CD8-positive, alpha-beta memory T cell (primary cell): ENCODE measurements at regions not wholly inside any gene's neighbourhood (a gene's known extent, or its start where the extent isn't known, plus 50 kb on each side); places are given as distances from the start of the nearest gene placed in this dataset.

ENCODE experiments used
- CTCF ChIA-PET: fragments of 350-600 bp; sonication (Branson Sonifier 250); formaldehyde crosslinking; loops from one replicate; lab custom pipeline; 2021; ENCODE audit warnings: antibody characterized with exemption; lab: Charles Lee
- POLR2A ChIA-PET: fragments of 350-600 bp; sonication (Branson Sonifier 250); formaldehyde crosslinking; loops from one replicate; lab custom pipeline; 2021; ENCODE audit warnings: antibody characterized with exemption; lab: Charles Lee
- DNase-seq, 5 donors: peaks; one replicate each; pipeline versions ENCODE4 v3.0.0 to v3.0.0-alpha.2; 2020 to 2022; ENCODE audit warnings: mixed read lengths in 1 of 5
- H3K27ac ChIP-seq: one replicate; pipeline ENCODE4 v1.7.0; 2013; ENCODE audit warnings: low read depth, mild to moderate bottlenecking, low read length, moderate library complexity
- H3K27me3 ChIP-seq: 2 replicates; pipeline ENCODE4 v1.7.0; 2013; ENCODE audit warnings: low read length, mild to moderate bottlenecking; ENCODE audit not compliant: insufficient read depth, poor library complexity, severe bottlenecking
- H3K36me3 ChIP-seq: 2 replicates; pipeline ENCODE4 v1.7.0; 2013; ENCODE audit warnings: mild to moderate bottlenecking, low read length, moderate library complexity; ENCODE audit not compliant: insufficient read depth
- H3K4me1 ChIP-seq: 2 replicates; pipeline ENCODE4 v1.7.0; 2013; ENCODE audit warnings: mild to moderate bottlenecking, low read length, moderate library complexity; ENCODE audit not compliant: insufficient read depth
- H3K4me3 ChIP-seq: 2 replicates; pipeline ENCODE4 v1.7.0; 2013; ENCODE audit warnings: mild to moderate bottlenecking, low read length
- H3K9me3 ChIP-seq: 2 replicates; pipeline ENCODE4 v1.7.0; 2013; ENCODE audit warnings: mild to moderate bottlenecking, low read length
- H3K27ac Mint-ChIP-seq, 8 donors: one replicate each; pipeline ENCODE4 v1.8.0; 2020 to 2021; ENCODE audit warnings: mixed read lengths in 8 of 8, mild to moderate bottlenecking in 6 of 8, inconsistent platforms in 3 of 8, moderate library complexity in 3 of 8
- H3K27me3 Mint-ChIP-seq, 2 donors: one replicate each; pipeline ENCODE4 v1.8.0; 2020 to 2021; ENCODE audit warnings: mixed read lengths in 2 of 2, mild to moderate bottlenecking in 1 of 2, moderate library complexity in 1 of 2
- H3K36me3 Mint-ChIP-seq, 3 donors: one replicate each; pipeline ENCODE4 v1.8.0; 2020 to 2021; ENCODE audit warnings: mixed read lengths in 3 of 3, inconsistent platforms in 1 of 3, mild to moderate bottlenecking in 1 of 3
- H3K4me1 Mint-ChIP-seq, 3 donors: one replicate each; pipeline ENCODE4 v1.8.0; 2020 to 2021; ENCODE audit warnings: mixed read lengths in 3 of 3, inconsistent platforms in 1 of 3, mild to moderate bottlenecking in 1 of 3
- H3K4me3 Mint-ChIP-seq, 7 donors: one replicate each; pipeline ENCODE4 v1.8.0; 2020 to 2021; ENCODE audit warnings: mixed read lengths in 7 of 7, mild to moderate bottlenecking in 6 of 7, moderate library complexity in 4 of 7, inconsistent platforms in 2 of 7
- H3K9me3 Mint-ChIP-seq, 5 donors: one replicate each; pipeline ENCODE4 v1.8.0; 2020 to 2022; ENCODE audit warnings: mixed read lengths in 5 of 5, mild to moderate bottlenecking in 3 of 5, moderate library complexity in 2 of 5, inconsistent platforms in 1 of 5

DNA sequence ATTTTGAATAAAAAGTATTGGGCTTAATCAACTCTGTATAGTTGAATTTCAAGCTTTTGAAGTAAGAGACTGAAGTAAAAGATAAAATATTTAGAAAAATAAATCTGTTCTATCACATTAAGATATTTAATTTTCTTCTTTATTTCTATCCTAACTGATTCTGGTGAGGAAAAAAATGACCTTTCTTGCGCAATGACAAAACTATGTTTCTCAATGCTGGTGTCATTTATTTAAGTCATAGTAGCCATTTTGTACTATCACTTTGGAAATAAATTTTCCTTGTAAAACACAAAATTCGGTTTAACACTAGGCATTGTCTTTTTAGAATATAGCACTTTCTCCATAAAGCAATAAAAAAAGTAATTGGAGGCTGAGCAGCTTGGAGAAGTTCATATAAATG, 728.0 kb downstream of the CDH9 start:
- H3K36me3 ChIP-seq, result no peaks in the 10 kb centered on the region
- no peaks in the 10 kb centered on the region for H3K27me3 ChIP-seq
- no peak overlapping the region for H3K4me3 Mint-ChIP-seq
- H3K27me3 Mint-ChIP-seq, result no peaks in the 10 kb centered on the region
- ChIA-PET CTCF (no interaction called here), POLR2A (no interaction called here)
- H3K4me3 ChIP-seq, result no peak overlapping the region
- no peaks in the 10 kb centered on the region for H3K36me3 Mint-ChIP-seq
- no peak for DNase-seq
- H3K9me3 ChIP-seq, result no peaks in the 10 kb centered on the region
- H3K27ac Mint-ChIP-seq, result no peak overlapping the region
- no peaks in the 10 kb centered on the region for H3K4me1 ChIP-seq
- H3K9me3 Mint-ChIP-seq, result peaks cover 5 to 10% (median 8%) of the 10 kb centered on the region in 5 donors
- H3K27ac ChIP-seq, result no peak overlapping the region
- no peaks in the 10 kb centered on the region for H3K4me1 Mint-ChIP-seq

- H3K4me1 ChIP-seq, result no peaks in the 10 kb centered on the region
- ChIA-PET CTCF (no interaction called here), POLR2A (no interaction called here)
- Mint-ChIP-seq H3K36me3 (no peaks in the 10 kb centered on the region), H3K9me3 (peaks cover 0 to 16% (median 5%) of the 10 kb centered on the region in 5 donors), H3K4me3 (no peak overlapping the region), H3K27ac (no peak overlapping the region), H3K4me1 (no peaks in the 10 kb centered on the region), H3K27me3 (peaks cover 0 to 1% of the 10 kb centered on the region in 2 donors)
- DNase-seq, result no peak
- H3K9me3 ChIP-seq, result no peaks in the 10 kb centered on the region
- H3K27me3 ChIP-seq, result no peaks in the 10 kb centered on the region
- no peak overlapping the region for H3K4me3 ChIP-seq
- no peaks in the 10 kb centered on the region for H3K36me3 ChIP-seq
- no peak overlapping the region for H3K27ac ChIP-seq
Observed at GRCh38 chr5:26295541-26295940, 742.8 kb downstream of the CDH9 start.

- Mint-ChIP-seq H3K4me1 (no peaks in the 10 kb centered on the region), H3K9me3 (peaks cover 11 to 35% (median 17%) of the 10 kb centered on the region in 5 donors), H3K36me3 (no peaks in the 10 kb centered on the region), H3K4me3 (no peak overlapping the region), H3K27me3 (no peaks in the 10 kb centered on the region), H3K27ac (no peak overlapping the region)
- DNase-seq, result no peak
- ChIA-PET POLR2A (no interaction called here), CTCF (no interaction called here)
- Histone ChIP-seq H3K4me3 (no peak overlapping the region), H3K4me1 (no peaks in the 10 kb centered on the region), H3K27me3 (no peaks in the 10 kb centered on the region), H3K27ac (no peak overlapping the region), H3K9me3 (no peaks in the 10 kb centered on the region), H3K36me3 (no peaks in the 10 kb centered on the region)
Observed at GRCh38 chr5:26282190-26282589, 756.2 kb downstream of the CDH9 start.

GRCh38 chr5:26278078-26278477, 760.3 kb downstream of the CDH9 start:
- H3K9me3 Mint-ChIP-seq, result peaks cover 2 to 37% (median 11%) of the 10 kb centered on the region in 5 donors
- H3K4me3 Mint-ChIP-seq, result no peak overlapping the region
- ChIA-PET POLR2A (no interaction called here), CTCF (no interaction called here)
- H3K4me1 ChIP-seq, result no peaks in the 10 kb centered on the region
- H3K27me3 ChIP-seq, result no peaks in the 10 kb centered on the region
- H3K27ac Mint-ChIP-seq, result no peak overlapping the region
- no peaks in the 10 kb centered on the region for H3K36me3 ChIP-seq
- H3K27me3 Mint-ChIP-seq, result no peaks in the 10 kb centered on the region
- no peaks in the 10 kb centered on the region for H3K9me3 ChIP-seq
- DNase-seq, result no peak
- no peaks in the 10 kb centered on the region for H3K4me1 Mint-ChIP-seq
- H3K27ac ChIP-seq, result no peak overlapping the region
- H3K4me3 ChIP-seq, result no peak overlapping the region
- H3K36me3 Mint-ChIP-seq, result no peaks in the 10 kb centered on the region

DNA sequence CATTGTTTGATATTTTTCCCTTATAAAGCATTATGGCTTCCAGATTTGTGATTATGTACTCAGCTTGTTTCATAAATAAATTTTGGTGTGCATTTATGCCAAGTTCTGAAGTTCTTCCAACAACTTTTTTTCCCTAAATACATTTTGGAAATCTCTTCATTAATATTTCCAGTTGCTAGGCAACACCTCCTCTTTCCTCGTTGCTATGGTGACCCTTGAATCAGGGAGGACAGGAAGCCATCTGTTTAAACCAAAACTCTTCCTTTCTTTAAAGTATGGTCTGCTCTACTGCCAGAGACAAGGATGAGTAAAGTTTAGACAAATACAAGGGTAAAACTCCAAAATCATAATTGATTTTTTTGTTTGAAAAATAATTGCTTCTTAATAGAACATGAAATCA, 779.3 kb downstream of the CDH9 start:
- Mint-ChIP-seq H3K27me3 (no peaks in the 10 kb centered on the region), H3K4me1 (no peaks in the 10 kb centered on the region), H3K4me3 (no peak overlapping the region), H3K9me3 (peaks cover 16 to 37% (median 18%) of the 10 kb centered on the region in 5 donors), H3K36me3 (no peaks in the 10 kb centered on the region), H3K27ac (no peak overlapping the region)
- no peaks in the 10 kb centered on the region for H3K27me3 ChIP-seq
- H3K4me1 ChIP-seq, result no peaks in the 10 kb centered on the region
- peaks cover 4% of the 10 kb centered on the region for H3K9me3 ChIP-seq
- no peak overlapping the region for H3K27ac ChIP-seq
- ChIA-PET CTCF (no interaction called here), POLR2A (no interaction called here)
- H3K36me3 ChIP-seq, result no peaks in the 10 kb centered on the region
- DNase-seq, result no peak
- H3K4me3 ChIP-seq, result no peak overlapping the region

- ChIA-PET POLR2A (no interaction called here), CTCF (no interaction called here)
- H3K4me3 Mint-ChIP-seq, result no peak overlapping the region
- H3K9me3 Mint-ChIP-seq, result peaks cover 2 to 27% (median 9%) of the 10 kb centered on the region in 5 donors
- no peaks in the 10 kb centered on the region for H3K4me1 Mint-ChIP-seq
- H3K4me3 ChIP-seq, result no peak overlapping the region
- H3K4me1 ChIP-seq, result no peaks in the 10 kb centered on the region
- H3K9me3 ChIP-seq, result no peaks in the 10 kb centered on the region
- H3K27ac ChIP-seq, result no peak overlapping the region
- H3K27me3 Mint-ChIP-seq, result no peaks in the 10 kb centered on the region
- DNase-seq, result no peak
- no peaks in the 10 kb centered on the region for H3K36me3 ChIP-seq
- no peaks in the 10 kb centered on the region for H3K36me3 Mint-ChIP-seq
- H3K27me3 ChIP-seq, result no peaks in the 10 kb centered on the region
- no peak overlapping the region for H3K27ac Mint-ChIP-seq
Observed at GRCh38 chr5:26245321-26245720, 793.1 kb downstream of the CDH9 start.

GRCh38 chr5:26239588-26239987, 798.8 kb downstream of the CDH9 start:
- no peaks in the 10 kb centered on the region for H3K4me1 Mint-ChIP-seq
- H3K4me3 ChIP-seq, result no peak overlapping the region
- H3K4me1 ChIP-seq, result no peaks in the 10 kb centered on the region
- H3K36me3 ChIP-seq, result no peaks in the 10 kb centered on the region
- no peaks in the 10 kb centered on the region for H3K27me3 ChIP-seq
- H3K9me3 ChIP-seq, result no peaks in the 10 kb centered on the region
- H3K27ac ChIP-seq, result no peak overlapping the region
- H3K9me3 Mint-ChIP-seq, result peaks cover 3 to 18% (median 13%) of the 10 kb centered on the region in 5 donors
- H3K27ac Mint-ChIP-seq, result no peak overlapping the region
- H3K4me3 Mint-ChIP-seq, result no peak overlapping the region
- POLR2A ChIA-PET, result no interaction called here
- H3K27me3 Mint-ChIP-seq, result no peaks in the 10 kb centered on the region
- no peaks in the 10 kb centered on the region for H3K36me3 Mint-ChIP-seq
- DNase-seq, result no peak
- CTCF ChIA-PET, result no interaction called here

DNA sequence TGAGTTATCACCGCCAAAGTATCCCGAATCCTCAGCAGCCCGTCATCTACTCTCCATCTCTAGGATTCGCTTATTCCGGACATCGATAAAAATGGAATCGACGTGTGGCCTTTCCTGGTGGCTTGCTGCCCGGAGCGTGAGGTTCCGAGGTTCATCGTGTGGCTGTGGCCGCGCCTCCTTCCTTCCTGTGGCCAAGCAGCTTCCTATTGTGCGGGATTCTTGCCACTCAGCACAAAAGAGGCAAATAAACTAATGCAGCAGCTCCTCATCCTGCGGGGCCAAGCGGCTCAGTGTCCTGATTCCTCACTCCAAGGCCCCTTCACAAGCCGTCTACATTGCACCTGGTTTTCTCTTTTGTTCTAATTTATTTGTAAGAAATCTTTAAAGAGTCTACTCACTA, 800.9 kb downstream of the CDH9 start:
- DNase-seq, result no peak
- CTCF ChIA-PET, result no interaction called here
- peaks cover 11 to 19% (median 19%) of the 10 kb centered on the region in 5 donors for H3K9me3 Mint-ChIP-seq
- H3K4me1 Mint-ChIP-seq, result no peaks in the 10 kb centered on the region
- POLR2A ChIA-PET, result no interaction called here
- H3K4me3 Mint-ChIP-seq, result no peak overlapping the region
- H3K27ac ChIP-seq, result no peak overlapping the region
- H3K27ac Mint-ChIP-seq, result no peak overlapping the region
- no peaks in the 10 kb centered on the region for H3K36me3 ChIP-seq
- H3K4me3 ChIP-seq, result no peak overlapping the region
- no peaks in the 10 kb centered on the region for H3K9me3 ChIP-seq
- no peaks in the 10 kb centered on the region for H3K4me1 ChIP-seq
- H3K36me3 Mint-ChIP-seq, result no peaks in the 10 kb centered on the region
- no peaks in the 10 kb centered on the region for H3K27me3 Mint-ChIP-seq
- no peaks in the 10 kb centered on the region for H3K27me3 ChIP-seq

- Histone ChIP-seq H3K27ac (no peak overlapping the region), H3K4me1 (no peaks in the 10 kb centered on the region), H3K4me3 (no peak overlapping the region), H3K36me3 (no peaks in the 10 kb centered on the region), H3K27me3 (no peaks in the 10 kb centered on the region), H3K9me3 (no peaks in the 10 kb centered on the region)
- CTCF ChIA-PET, result no interaction called here
- Mint-ChIP-seq H3K9me3 (peaks cover 11 to 21% (median 19%) of the 10 kb centered on the region in 5 donors), H3K4me3 (no peak overlapping the region), H3K27me3 (no peaks in the 10 kb centered on the region), H3K27ac (no peak overlapping the region), H3K4me1 (no peaks in the 10 kb centered on the region), H3K36me3 (no peaks in the 10 kb centered on the region)
- no peak for DNase-seq
- POLR2A ChIA-PET, result no interaction called here
Observed at GRCh38 chr5:26236936-26237335, 801.5 kb downstream of the CDH9 start.
